ENCODE measurements at regions not wholly inside any gene's neighbourhood (a gene's known extent, or its start where the extent isn't known, plus 50 kb on each side); places are given as distances from the start of the nearest gene placed in this dataset.

DNA sequence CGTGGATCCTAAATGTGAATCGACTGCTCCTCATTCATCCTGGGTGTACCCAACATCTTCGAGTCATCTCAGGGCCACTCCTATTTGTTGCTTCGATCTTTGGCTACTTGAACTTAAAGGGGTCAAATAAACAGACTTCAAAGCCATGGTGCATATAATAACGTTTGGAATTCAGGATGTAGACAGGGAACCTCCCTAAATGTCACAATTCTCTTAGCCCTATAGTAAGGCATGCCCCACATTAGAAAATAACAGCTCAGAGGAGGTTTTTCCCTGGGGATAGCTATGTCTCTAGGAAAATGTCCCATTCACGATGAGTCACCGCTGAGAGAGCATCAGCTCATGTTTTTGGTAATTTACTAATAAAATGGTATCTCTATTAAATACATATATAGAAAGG is 54.8 kb upstream of the BMP6 start:
- Histone ChIP-seq H2AFZ (ENCODE audit: low read length) (no peak overlapping the region), H3K4me1 (ENCODE audit: insufficient read depth, low read length) (no peaks in the 10 kb centered on the region), H2BK12ac (ENCODE audit: insufficient read length, low read depth, low read length) (no peak overlapping the region), H3K27ac (ENCODE audit: insufficient read length, low read depth, low read length) (no peak overlapping the region), H2BK15ac (ENCODE audit: low read depth, low read length) (no peak overlapping the region), H4K8ac (replicated peaks; ENCODE audit: insufficient read length, low read depth, low read length) (no peak overlapping the region), H4K5ac (ENCODE audit: insufficient read length, low read depth, low read length) (no peak overlapping the region), H3K4ac (ENCODE audit: low read depth, low read length) (no peak overlapping the region), H2AK5ac (ENCODE audit: insufficient read length, low read length) (no peak overlapping the region), H3K9ac (ENCODE audit: extremely low read depth, insufficient read length, low read length) (no peak overlapping the region), H2BK120ac (ENCODE audit: low read depth, low read length, poor library complexity, severe bottlenecking) (no peak overlapping the region), H3K23me2 (ENCODE audit: insufficient read length, low read depth, low read length, poor library complexity, severe bottlenecking) (no peaks in the 10 kb centered on the region), H3K23ac (ENCODE audit: insufficient read length, low read depth, low read length) (no peak overlapping the region), H3K9me3 (ENCODE audit: control insufficient read depth, low read depth, low read length) (no peaks in the 10 kb centered on the region), H3K14ac (ENCODE audit: insufficient read depth, low read length) (no peak overlapping the region), H2BK20ac (ENCODE audit: low read depth, low read length, poor library complexity, severe bottlenecking) (no peak overlapping the region), H4K20me1 (ENCODE audit: control insufficient read depth, insufficient read depth, insufficient read length) (no peaks in the 10 kb centered on the region), H3K18ac (ENCODE audit: insufficient read length, low read depth, low read length) (no peak overlapping the region), H3K4me2 (ENCODE audit: insufficient read depth, insufficient read length, low read length) (no peak overlapping the region), H3K56ac (ENCODE audit: insufficient read length, low read depth, low read length) (no peak overlapping the region), H3K27me3 (ENCODE audit: insufficient read depth, low read length) (no peaks in the 10 kb centered on the region), H3K79me1 (ENCODE audit: insufficient read depth, low read depth, low read length, poor library complexity, severe bottlenecking) (no peaks in the 10 kb centered on the region), H3K79me2 (ENCODE audit: insufficient read depth, low read length) (no peaks in the 10 kb centered on the region), H2BK5ac (ENCODE audit: insufficient read length, low read length) (no peak overlapping the region), H4K91ac (ENCODE audit: insufficient read length, low read depth, low read length) (no peak overlapping the region), H3T11ph (ENCODE audit: low read length) (no peak overlapping the region)
- no peak for DNase-seq
- no peaks in the 10 kb centered on the region for H3K36me3 Mint-ChIP-seq (ENCODE audit: insufficient read depth in 1 of 3, low read depth in 3 of 3)
- no CpG with 5 or more reads among the region's 7 CpGs for WGBS (ENCODE audit: extremely low coverage, insufficient read length, low lambda C conversion rate)
- peaks cover 15% of the 10 kb centered on the region for H3K27me3 Mint-ChIP-seq (ENCODE audit: low read depth)
- H3K4me1 Mint-ChIP-seq, result peaks cover 10 to 15% of the 10 kb centered on the region in 2 experiments
- TF ChIP-seq, protein P1, sequence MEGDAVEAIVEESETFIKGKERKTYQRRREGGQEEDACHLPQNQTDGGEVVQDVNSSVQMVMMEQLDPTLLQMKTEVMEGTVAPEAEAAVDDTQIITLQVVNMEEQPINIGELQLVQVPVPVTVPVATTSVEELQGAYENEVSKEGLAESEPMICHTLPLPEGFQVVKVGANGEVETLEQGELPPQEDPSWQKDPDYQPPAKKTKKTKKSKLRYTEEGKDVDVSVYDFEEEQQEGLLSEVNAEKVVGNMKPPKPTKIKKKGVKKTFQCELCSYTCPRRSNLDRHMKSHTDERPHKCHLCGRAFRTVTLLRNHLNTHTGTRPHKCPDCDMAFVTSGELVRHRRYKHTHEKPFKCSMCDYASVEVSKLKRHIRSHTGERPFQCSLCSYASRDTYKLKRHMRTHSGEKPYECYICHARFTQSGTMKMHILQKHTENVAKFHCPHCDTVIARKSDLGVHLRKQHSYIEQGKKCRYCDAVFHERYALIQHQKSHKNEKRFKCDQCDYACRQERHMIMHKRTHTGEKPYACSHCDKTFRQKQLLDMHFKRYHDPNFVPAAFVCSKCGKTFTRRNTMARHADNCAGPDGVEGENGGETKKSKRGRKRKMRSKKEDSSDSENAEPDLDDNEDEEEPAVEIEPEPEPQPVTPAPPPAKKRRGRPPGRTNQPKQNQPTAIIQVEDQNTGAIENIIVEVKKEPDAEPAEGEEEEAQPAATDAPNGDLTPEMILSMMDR (conservative IDR thresholded peaks at IDR 0.05), result no peak
- no peaks in the 10 kb centered on the region for H3K9me3 Mint-ChIP-seq
- no peak overlapping the region for H3K27ac Mint-ChIP-seq
- no peak overlapping the region for H3K4me3 Mint-ChIP-seq

Measured in H9 (cell line).